Dedifferentiated amniotic fluid mesenchymal stem cell (primary cell): ENCODE measurements at regions not wholly inside any gene's neighbourhood (a gene's known extent, or its start where the extent isn't known, plus 50 kb on each side); places are given as distances from the start of the nearest gene placed in this dataset.

Experiments
- DNase-seq: peaks from one replicate; pipeline ENCODE4 v3.0.0-alpha.2; 2016; ENCODE audit errors: extremely low spot score

DNA sequence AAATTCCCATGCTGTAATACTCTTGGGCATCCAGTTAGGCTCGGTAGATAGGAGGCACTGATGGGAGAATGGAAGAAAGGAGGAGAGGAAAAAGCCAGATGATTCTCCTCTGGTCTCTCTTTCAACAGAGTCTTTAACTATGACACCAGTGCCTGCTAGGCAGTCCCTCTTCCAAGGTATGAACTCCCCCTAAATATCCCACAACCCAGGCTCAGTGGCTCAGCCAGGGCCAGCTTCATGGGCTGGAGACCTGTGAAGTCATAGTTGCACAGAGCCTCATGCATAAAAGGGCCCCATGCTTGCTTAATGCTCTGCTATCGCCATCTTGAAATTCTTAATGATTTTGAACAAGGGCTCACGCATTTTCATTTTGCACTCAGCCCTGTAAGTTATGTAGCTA is 869.2 kb upstream of the GCFC2 start:
- DNase-seq = no peak

DNA sequence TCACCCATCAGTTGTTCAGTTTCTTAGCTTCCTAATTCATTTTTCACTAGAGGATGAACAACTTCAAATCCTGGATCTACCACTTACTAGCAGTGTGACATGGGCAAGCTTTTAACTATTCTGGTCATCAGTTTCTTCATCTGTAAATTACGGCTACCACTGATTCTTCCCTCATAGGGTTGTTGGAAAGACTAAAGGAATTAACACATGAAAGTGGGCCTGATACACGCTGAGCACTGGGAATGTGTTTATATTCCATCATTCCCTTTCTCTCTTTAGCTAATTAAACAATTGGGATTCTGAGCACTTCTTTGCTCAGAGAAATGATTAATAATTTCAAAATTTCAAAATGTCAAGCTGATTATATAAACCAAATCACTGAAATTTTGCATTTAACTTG is 862.3 kb upstream of the GCFC2 start:
- no peak for DNase-seq

DNA sequence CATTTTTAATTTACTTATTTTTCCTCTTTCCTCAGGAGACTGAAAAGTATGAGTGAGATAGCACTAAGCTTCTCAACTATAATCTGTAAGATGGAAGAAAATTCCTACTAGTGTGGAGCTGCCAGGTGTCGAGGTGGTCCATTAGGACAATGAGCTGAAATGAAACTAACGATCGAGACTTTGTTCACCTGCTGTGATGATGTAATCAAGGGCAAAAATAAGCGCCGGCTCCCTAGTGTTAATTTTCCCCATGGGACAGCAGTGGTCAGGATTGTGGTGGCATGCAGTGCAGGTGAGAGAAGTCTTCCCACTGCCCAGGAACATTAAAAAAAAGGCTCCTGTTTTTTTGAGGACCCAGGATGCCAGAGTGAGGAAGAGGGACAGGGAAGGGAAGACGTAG is 859.1 kb upstream of the GCFC2 start:
- DNase-seq = no peak

DNA sequence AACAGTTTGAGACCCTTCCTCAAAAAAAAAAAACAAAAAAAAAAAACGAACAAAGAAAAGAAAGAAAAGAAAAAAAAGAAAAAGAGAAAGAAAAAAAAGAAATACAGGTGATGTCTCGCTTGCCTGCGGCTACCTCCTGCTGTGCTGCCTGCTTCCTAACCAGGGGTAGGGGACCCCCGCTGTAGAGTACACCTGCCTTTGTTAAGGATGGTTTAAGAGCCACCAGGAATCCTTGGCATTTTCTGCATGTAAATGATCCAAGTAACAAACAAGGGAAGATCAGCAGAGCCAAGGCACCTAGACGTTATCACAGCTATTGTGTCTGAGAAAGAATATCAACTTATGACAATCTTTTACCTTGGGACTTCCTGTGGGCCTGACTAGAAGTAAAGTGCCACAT is 856.8 kb upstream of the GCFC2 start:
- DNase-seq = no peak

DNA sequence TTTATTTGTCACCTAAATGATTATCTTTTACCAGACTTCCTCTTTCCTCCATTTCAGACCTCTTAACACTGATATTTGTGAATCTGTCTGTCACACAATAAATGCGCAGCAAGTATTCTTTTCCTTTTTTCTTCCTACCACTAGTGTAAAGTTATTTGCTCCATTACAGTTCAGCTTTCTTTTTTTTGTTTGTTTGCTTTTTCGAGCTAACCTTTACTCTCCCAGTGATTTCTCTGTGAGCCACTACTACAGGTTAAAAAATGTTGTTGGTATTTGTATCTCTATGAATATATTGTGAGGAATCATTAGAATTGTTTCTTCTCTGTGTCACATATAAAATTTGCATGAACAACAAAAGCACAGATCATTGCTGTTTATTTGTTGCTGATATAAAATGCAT is 854.0 kb upstream of the GCFC2 start:
- no peak for DNase-seq

DNA sequence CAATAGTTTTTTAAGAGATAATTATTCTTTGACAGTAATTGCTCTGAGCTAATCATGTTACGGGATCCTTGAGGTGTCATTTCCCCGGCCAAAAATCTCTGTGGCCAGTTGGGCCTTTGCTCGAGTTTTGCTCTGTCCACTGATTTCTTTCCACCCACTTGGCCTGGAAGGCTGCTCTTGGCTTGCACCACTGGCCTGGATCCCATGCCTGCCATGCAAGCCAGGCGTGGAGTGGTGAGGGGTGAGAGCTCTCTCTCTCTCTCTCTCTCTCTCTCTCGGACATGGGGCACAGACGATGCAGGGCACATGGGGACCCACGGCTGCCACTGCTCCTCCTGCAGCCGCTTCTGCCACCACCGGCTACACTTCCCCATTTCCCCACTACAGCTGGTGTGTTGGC is 853.0 kb upstream of the GCFC2 start:
- no peak for DNase-seq

DNA sequence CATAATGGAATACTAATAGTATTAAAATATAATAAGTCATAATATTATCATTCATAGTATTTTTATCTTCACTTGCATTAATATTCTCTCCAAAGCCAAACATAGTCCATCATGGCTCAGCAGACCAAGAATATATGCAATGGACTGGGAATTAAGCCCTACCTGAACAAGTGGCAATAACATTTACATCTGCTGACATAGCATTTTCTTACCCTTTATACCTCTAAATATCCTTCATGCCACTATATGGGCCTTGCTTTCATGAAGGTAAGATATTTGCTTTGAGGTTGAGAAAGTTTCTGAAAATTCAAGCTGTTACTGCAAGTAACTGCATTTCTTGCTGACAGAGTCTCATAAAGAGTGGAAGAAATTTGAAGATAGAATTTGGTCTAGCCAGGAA is 847.4 kb upstream of the GCFC2 start:
- no peak for DNase-seq

DNA sequence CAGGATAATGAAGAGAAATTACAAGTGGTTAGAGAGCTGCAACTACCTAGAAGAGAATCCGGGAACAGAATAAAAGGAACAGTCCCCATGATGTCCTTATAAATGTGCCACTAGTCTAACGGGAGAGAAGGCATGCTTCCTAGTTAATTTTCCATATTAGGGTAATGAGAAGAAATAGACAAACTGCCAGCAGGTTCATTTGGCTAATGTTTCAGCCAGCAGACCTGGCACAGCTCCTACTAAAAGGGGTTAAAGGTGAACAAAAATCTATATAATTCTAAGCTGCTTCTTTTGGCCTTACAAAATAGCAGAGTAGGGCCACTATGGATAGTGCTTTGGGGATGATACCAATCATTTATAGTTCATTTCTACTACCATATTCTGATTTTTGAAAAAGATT is 845.3 kb upstream of the GCFC2 start:
- no peak for DNase-seq

DNA sequence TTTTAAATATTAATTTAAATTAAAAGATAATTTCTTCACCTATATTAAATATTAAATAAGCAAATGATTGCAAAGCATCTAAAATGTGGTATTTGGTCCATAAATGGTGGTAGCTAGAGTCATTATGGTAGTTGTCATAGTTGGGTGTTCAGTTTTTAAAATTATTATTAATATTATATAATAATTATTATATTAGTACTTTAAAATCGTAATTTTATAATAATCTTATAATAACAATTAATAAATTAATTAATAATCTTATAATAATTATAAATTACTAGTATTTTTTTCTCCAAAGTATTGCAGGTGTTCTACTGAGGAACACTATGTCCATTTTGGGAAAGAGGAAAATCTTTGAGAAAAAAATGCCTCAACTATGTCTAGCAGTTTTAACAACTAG is 835.5 kb upstream of the GCFC2 start:
- no peak for DNase-seq

DNA sequence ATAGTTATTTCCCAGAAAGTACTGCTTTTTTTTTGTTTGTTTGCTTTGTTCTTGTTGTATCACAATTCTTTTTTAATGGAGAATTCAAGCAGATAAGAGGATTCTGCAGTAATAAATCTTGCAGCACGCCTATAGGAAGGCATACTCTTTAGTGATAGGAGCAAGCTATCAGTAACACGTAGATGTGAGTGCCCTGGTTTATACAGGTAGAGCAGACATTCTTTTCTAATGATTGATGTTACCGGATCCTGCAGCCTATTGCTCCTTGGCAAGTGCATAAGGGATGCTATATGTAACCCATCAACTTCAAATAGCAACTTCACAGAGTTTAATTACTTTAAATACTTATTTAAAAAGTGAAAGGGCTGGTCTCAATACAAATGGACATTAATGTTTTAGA is 834.2 kb upstream of the GCFC2 start:
- DNase-seq = no peak

DNA sequence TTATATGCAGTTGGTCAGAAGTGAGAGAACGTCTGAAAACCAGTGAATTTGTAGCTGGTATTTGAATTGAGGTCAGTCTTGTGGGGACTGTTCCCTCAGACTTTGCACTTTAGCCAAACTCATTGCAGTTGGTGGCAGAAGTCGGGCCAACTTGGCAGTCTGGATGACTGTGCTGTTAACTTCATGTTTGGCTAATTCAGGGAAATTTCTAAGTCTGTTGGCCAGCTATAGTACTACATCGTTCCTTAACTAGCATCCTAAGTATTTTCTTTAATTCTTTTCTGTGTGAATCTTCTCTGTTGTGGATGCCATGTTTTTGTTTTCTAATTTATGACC is 806.8 kb upstream of the GCFC2 start:
- DNase-seq = no peak

DNA sequence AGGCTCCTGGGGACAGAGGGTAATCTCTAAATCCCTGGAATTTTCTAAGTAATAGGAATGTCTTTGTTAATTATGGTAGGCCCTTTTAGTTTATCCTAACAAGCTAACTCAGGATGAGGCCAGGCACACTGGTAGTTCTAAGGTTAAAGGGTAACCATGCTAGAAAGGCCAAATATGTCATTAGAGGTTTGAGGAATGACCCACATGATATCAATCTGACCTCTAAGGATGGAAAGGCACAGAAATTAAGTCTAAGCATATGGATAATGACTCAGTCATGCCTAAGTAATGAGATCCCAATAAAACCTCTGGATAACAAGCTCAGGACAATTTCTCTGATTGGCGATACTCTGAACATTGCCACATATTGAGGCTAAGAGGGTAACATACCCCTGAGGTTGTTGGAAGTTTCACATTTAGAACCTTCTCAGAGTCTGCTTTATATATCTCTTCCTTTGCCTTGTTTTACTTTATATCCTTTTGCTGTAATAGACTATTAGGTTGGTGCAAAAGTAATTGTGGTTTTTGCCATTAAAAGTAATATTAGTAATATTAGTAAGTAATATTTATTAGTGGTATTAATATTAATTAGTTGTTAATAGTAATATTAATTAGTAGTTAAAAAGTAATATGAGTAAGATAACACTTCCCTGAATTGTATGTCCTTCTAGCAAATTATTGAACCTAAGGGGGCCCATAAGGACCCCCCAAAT is 806.3 kb upstream of the GCFC2 start:
- DNase-seq = no peak

DNA sequence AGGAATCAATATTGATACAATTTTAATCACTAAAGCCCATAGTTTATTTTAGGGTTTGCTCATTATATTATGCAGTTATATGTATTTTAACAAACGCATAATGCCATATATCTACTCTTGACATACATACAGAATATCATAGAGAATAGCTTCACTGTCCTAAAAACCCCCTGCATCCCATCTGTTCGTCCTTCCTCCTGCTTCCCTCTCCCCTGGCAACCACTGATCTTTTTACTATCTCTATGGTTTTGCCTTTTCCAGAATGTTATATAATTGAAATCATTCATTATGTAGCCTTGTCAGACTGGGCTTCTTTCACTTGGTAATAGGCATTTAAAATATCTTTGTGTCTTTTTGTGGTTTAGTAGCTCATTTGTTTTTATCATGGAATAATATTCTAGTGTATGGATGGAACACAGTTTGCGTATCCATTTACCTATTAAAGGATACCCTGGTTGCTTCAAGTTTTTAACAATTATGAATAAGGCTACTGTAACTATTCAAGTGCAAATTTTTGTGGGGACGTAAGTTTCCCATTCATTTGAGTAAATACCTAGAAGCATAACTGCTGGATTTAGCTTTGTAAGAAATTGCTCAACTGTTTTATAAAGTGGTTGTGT is 801.6 kb upstream of the GCFC2 start:
- DNase-seq = no peak

DNA sequence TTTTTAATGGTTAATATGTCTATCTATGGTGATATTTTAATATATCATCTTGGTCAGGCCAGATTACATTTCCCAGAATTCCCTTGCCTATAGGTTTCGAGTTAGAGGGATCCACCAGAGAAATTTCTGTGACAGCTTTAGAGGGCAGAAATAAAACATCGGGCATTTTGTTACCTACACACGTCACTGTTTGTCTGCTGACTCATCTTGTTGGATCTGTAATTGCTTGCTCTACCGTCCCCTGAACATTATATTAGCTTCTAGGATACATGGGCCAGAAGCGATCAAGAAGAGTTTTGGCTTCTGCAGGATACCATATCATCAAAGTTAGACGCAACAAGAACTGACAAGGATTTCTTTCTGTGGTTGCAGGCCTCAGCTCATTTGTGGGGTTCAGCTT is 795.8 kb upstream of the GCFC2 start:
- DNase-seq = no peak

DNA sequence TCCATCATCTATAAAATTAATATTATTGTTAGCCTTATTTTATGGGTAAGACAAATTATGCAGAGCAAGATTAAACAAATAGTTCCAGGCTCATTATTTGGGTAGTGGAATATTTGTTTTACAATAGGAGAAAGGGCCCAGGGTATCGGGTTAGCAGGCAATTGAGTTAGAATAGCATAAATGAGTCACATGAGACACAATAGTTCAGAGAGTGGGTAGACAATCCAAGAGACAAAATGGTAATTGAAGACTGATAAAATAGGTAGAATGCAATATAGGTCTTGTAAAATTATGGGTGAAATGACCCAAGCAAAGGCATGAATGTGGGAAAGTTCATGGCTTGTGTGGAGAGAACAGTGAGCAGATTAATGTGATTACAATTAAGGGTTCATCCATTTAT is 790.9 kb upstream of the GCFC2 start:
- no peak for DNase-seq

DNA sequence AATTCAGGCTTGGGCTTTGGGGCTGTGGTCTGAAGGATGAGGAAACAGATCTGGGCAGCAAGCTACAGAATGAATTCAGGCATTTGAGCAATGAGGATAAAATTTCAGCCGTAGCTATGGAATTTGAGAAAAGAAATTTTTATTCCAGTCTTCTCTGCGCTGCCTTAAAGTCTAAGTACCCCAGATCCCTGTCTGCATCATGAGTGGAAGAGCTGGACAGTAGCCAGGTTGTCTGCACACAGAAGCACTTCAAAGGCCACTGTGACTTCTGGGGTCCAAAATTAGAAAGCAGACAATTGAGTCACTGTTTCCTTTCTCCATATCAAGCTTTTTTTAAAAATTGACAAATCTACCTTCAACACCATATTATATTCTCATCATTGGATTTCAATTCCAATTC is 787.6 kb upstream of the GCFC2 start:
- DNase-seq = no peak

DNA sequence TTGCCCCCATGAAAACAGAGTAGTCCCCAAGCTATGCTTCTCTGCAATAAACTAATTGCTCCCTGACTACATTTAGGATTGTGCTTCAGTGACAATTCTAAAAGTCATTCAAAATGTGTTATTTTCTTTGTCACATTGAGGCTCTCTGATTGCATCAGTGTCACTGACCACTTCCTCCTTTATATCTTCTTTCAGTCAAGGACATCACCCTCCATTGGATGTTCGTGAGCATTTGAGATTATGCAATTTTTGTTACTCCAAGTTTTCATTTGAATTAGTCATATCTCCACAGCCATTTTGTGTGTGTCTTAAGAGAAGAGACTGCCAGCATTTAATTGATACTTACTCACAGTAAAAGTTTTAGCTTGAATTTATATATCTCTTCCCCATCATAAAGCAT is 780.8 kb upstream of the GCFC2 start:
- no peak for DNase-seq

DNA sequence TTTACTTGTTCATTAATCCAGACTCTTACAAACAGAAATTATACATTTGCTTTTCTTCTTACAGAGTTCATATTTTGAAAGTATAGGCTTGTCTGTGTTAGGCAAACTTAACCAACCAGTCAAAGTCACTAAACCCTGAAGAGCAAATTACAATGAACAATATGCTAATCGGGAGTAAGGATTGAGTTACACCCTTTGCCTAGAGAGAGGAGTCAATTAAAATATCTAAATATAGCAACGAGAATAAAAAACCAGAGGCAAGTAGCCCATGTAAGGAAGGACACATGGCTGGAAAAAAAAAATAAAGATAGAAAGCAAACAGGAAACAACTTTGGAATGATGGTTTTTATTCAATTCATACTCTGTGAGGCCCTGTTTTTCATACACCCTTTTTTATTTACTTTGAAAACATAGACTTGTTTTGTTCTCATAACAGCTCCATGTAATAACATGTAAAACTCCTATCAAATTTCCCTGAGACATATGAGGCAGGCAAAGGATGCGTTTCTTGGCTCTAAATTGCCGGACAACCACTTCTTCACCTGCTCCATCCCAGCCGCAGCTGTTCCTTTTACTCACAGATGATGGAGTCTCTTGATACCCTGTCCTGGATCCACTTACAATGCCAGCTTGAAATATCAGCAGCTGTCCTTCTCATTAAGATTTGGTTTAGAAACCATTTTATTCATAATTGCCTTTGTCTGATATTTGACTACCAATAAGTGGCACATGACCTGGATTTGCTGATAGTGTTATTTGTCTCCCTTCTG is 767.7 kb upstream of the GCFC2 start:
- no peak for DNase-seq

DNA sequence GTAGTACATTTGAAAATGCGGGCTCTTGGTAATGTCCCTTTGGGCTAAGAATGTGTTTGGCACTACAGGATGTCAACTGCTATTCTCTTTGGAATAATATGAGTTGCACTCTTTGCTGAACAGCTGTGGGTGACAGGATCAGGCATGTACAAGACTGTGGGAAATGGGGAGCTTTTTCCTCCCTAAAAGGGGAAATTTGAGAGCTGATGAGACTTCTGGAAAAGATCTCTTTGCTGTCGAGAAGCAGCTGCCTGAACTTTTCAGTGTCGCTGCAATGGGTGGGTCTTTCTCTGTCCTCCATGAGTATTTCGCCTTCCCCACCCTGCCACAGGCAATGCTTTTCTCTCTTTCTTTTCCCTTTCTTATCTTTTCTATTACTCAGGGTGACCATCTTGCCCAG is 762.2 kb upstream of the GCFC2 start:
- no peak for DNase-seq

DNA sequence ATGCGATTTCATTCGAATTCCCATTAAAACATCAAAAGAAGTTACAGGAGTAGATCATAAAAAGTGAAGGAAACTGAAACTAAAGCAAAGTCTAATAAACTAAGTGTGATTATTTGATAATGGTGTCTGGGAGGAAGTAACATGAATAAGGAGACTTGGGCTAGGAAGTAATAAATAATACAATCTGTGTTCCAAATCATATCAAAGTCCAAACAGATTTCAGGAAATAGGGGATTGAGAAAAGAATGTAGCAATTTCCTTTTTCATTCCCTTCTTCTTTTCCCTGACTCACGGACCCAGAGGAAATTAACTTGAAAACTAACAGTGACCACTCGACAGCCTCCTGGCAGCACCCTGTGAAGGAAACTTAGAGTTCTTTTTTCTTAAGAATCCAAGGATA is 758.4 kb upstream of the GCFC2 start:
- no peak for DNase-seq

DNA sequence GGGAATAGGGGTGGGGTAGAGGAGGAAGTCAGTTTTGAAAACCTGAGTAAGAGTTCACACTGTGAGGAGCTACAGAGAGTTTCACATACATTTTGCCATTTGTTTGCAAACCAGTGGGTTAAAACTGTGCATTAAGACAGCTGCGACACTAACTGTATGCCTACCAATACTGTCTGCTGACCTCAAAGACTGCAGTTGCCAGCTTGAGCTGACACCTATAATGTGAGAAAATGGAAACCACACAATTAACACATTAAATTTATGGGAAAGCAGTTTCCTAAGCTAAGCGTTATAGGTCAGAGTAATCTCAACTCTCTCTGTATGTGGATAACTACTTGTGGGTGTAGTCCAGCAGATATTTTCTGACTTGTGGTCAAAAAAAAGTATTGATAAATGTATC is 756.6 kb upstream of the GCFC2 start:
- DNase-seq = no peak

DNA sequence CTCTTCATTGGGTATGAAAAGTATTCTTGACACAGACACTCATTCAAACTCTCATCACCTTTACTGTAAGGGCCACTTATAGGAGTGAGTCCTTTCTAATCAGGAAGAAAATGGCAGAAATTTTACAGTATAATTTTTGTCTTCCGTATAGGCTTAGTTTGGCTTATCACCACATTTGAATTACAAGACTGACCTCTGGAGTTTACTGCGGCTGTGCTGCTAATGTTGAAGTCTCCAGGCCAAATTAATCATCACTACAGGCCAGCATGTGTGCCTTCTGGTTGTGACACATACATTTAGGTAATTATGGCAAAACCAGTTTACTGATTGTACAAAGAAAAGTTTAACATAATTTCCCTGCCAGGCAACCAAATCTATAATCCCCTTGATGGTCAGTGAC is 753.6 kb upstream of the GCFC2 start:
- no peak for DNase-seq

DNA sequence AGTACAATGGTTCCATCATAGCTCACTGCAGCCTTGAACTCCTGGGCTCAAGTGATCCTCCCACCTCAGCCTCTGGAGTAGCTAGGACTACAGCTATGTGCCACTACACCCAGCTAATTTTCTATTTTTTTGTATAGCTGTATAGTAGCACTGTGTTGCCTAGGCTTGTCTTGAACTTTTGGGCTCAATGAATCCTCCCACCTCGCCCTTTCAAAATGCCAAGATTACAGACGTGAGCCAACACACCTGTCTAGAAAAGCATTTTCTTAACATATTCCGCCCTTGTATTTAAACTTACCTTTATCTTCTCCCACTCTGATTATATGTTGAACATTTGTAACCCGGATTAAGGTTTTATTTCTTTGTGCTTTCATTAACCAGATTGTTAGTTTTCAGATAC is 750.7 kb upstream of the GCFC2 start:
- DNase-seq = no peak

DNA sequence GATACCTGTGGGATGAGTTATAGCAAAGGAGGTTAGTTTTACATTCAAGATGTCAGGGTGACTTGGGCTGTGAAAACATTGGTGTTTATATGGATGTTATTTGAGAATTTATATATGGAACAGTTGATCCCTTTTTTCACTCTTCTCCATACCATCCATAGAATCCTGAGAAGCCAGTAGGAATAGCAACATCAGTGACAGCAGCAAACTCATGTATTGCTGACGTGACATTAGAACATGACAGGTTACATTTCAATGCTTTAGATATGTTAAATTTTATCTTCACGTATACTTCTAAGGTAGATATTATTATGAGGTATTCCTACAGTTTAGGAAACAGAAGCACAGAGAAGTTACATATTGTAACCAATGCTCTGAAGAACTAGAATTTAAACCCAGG is 745.2 kb upstream of the GCFC2 start:
- DNase-seq = no peak
